Calu3 (cell line): ENCODE measurements at regions not wholly inside any gene's neighbourhood (a gene's known extent, or its start where the extent isn't known, plus 50 kb on each side); places are given as distances from the start of the nearest gene placed in this dataset.

Experiments
- BruUV-seq: library from RNA; stranded (reverse); fragments of 400-500 nt; replicated peaks from 2 replicates; lab custom pipeline; 2021; lab: Mats Ljungman, UMichigan
- CTCF ChIA-PET: fragments of 300-600 bp; sonication (Branson Sonifier 250); formaldehyde crosslinking; loops from one replicate; lab custom pipeline; 2022; ENCODE audit warnings: antibody characterized with exemption; lab: Charles Lee
- DNase-seq: peaks from one replicate; pipeline ENCODE4 v3.0.0; 2022
- H3K27ac Mint-ChIP-seq: one replicate; pipeline ENCODE4 v1.8.0; 2022; ENCODE audit warnings: mixed read lengths; ENCODE audit not compliant: unreplicated experiment
- H3K27me3 Mint-ChIP-seq: one replicate; pipeline ENCODE4 v1.8.0; 2022; ENCODE audit warnings: mixed read lengths; ENCODE audit not compliant: unreplicated experiment
- H3K36me3 Mint-ChIP-seq: one replicate; pipeline ENCODE4 v1.8.0; 2022; ENCODE audit warnings: mild to moderate bottlenecking, moderate library complexity, mixed read lengths; ENCODE audit not compliant: insufficient read depth, unreplicated experiment
- H3K4me1 Mint-ChIP-seq: one replicate; pipeline ENCODE4 v1.8.0; 2022; ENCODE audit warnings: mild to moderate bottlenecking, low read depth, mixed read lengths; ENCODE audit not compliant: unreplicated experiment
- H3K4me3 Mint-ChIP-seq: one replicate; pipeline ENCODE4 v1.8.0; 2022; ENCODE audit warnings: mild to moderate bottlenecking, low read depth, moderate library complexity, mixed read lengths; ENCODE audit not compliant: unreplicated experiment
- H3K9me3 Mint-ChIP-seq: one replicate; pipeline ENCODE4 v1.8.0; 2022; ENCODE audit warnings: low read depth, mixed read lengths; ENCODE audit not compliant: unreplicated experiment
- CTCF ChIP-seq: fragments of 200-600 bp; IDR thresholded peaks from one replicate; pipeline ENCODE4 v1.8.0; 2022; ENCODE audit warnings: antibody characterized with exemption; ENCODE audit not compliant: unreplicated experiment
- intact Hi-C: fragments of 100-400 bp; cut with micrococcal nuclease; formaldehyde crosslinking; loops from one replicate; pipeline ENCODE4 v1.10.0; 2022; ENCODE audit not compliant: unreplicated experiment

- H3K4me1 Mint-ChIP-seq, result no peaks in the 10 kb centered on the region
- H3K9me3 Mint-ChIP-seq, result no peaks in the 10 kb centered on the region
- DNase-seq, result no peak
- H3K36me3 Mint-ChIP-seq, result no peaks in the 10 kb centered on the region
- H3K27ac Mint-ChIP-seq, result no peak overlapping the region
- no TSS peak for BruUV-seq
- intact Hi-C loops, result no loop called here
- H3K4me3 Mint-ChIP-seq, result no peak overlapping the region
- CTCF ChIA-PET, result no interaction called here
- no peak for TF ChIP-seq CTCF
- H3K27me3 Mint-ChIP-seq, result peaks cover 44% of the 10 kb centered on the region
Observed at GRCh38 chr6:44559486-44560270, 172.2 kb downstream of the CDC5L start.

GRCh38 chr6:44560458-44561059 is 173.1 kb downstream of the CDC5L start:
- no peak overlapping the region for H3K27ac Mint-ChIP-seq
- no peak overlapping the region for H3K4me3 Mint-ChIP-seq
- no peaks in the 10 kb centered on the region for H3K36me3 Mint-ChIP-seq
- H3K4me1 Mint-ChIP-seq, result no peaks in the 10 kb centered on the region
- no peak for DNase-seq
- no TSS peak for BruUV-seq
- no peak for TF ChIP-seq CTCF
- intact Hi-C loops, result no loop called here
- H3K27me3 Mint-ChIP-seq, result peaks cover 44% of the 10 kb centered on the region
- CTCF ChIA-PET, result no interaction called here
- H3K9me3 Mint-ChIP-seq, result no peaks in the 10 kb centered on the region

GRCh38 chr6:44561060-44561623 is 173.6 kb downstream of the CDC5L start:
- no peak for DNase-seq
- CTCF ChIA-PET, result no interaction called here
- no peak for TF ChIP-seq CTCF
- intact Hi-C loops, result no loop called here
- Mint-ChIP-seq H3K27ac (no peak overlapping the region), H3K27me3 (peaks cover 44% of the 10 kb centered on the region), H3K4me3 (no peak overlapping the region), H3K36me3 (no peaks in the 10 kb centered on the region), H3K9me3 (no peaks in the 10 kb centered on the region), H3K4me1 (no peaks in the 10 kb centered on the region)
- no TSS peak for BruUV-seq

GRCh38 chr6:44561832-44562665 is 174.5 kb downstream of the CDC5L start:
- no peak for DNase-seq
- Mint-ChIP-seq H3K36me3 (no peaks in the 10 kb centered on the region), H3K9me3 (no peaks in the 10 kb centered on the region), H3K4me1 (no peaks in the 10 kb centered on the region), H3K4me3 (no peak overlapping the region), H3K27me3 (peaks cover 39% of the 10 kb centered on the region), H3K27ac (no peak overlapping the region)
- BruUV-seq, result no TSS peak
- intact Hi-C loops, result no loop called here
- CTCF ChIA-PET, result no interaction called here
- TF ChIP-seq CTCF, result no peak
